Erythroblast (primary cell): ENCODE measurements at regions not wholly inside any gene's neighbourhood (a gene's known extent, or its start where the extent isn't known, plus 50 kb on each side); places are given as distances from the start of the nearest gene placed in this dataset.

ENCODE experiments used
- GATA1 ChIP-seq: IDR thresholded peaks from 2 replicates; pipeline ENCODE4 v1.6.1; 2011; ENCODE audit warnings: low read depth, mild to moderate bottlenecking, control low read depth, low read length, moderate library complexity
- POLR2A ChIP-seq: IDR thresholded peaks from 2 replicates; pipeline ENCODE4 v1.6.1; 2011; ENCODE audit warnings: mild to moderate bottlenecking, low read length

DNA sequence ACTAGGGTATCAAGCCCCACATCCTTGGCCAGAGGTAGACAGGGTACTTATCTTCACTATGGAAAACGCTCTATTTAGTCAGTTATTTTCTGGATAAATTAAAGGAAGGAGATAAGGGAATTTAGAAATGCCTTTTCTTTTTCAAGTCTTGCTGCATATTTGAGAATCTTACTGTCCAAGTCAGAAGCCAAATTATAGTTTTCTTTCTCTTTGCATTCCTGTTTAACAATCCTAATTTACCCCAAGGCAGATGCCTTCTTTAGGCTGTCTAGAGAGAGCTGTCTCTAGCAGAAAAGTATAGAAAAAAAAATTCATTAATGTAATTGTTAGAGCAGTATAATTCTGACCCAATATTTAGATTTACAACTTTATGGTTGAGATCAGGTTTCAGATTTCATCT is 64.4 kb upstream of the TBC1D5 start:
- TF ChIP-seq POLR2A (no peak), GATA1 (no peak)
